GM18502 (cell line): ENCODE measurements at regions not wholly inside any gene's neighbourhood (a gene's known extent, or its start where the extent isn't known, plus 50 kb on each side); places are given as distances from the start of the nearest gene placed in this dataset.
"Not testable (repeated sequence)": the region's sequence is repeated elsewhere in the genome, so short reads cannot be mapped to it uniquely, and the experiment has no call there.

Experiments used
- ATAC-seq: cut with Tn5 transposase; IDR thresholded peaks from one replicate; pipeline ENCODE4 v1.9.1; 2021; ENCODE audit warnings: mild to moderate bottlenecking; ENCODE audit not compliant: unreplicated experiment, poor library complexity

DNA sequence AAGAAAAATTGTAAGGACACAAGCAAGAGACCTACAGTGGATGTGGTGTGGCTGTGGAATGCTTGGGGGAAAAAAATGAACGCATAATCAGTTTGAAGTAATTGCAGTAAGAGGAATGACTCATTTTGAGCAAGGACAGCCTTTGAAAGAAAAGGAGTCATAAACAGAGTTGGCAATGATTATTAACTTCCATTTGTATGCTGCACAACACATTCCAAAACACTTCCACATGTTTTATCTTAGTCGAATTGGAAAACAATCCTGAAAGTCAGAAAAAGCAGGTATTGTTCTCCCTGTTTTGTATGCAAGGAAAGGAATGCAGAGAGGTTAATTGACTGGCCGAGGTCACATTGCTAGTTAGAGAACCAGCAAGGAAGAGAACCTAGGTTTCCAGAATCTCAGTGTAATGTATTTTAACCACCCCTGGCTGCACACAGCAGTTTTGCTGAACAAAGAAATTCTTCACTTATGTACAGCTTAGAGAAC, 630.0 kb upstream of the MIR17HG start:
- no peak for ATAC-seq

DNA sequence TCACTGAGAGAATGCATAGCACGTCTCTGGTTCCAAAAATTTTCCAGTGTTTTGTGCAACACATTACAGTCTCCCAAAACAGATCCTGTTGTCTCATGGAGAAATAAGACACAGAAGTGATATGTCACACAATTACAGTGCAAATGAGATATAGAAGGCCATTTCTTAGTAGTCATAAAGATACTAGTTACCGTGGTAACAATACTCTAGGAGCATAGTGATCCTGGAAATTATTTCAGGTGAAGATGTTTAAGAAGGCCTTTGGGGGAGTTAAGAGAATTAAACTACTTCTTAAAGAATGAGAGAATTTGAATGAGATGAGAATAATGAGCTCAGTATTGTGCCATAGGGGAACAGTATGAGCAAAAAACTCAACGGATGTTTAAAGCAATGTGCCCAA, 628.0 kb upstream of the MIR17HG start:
- no peak for ATAC-seq

DNA sequence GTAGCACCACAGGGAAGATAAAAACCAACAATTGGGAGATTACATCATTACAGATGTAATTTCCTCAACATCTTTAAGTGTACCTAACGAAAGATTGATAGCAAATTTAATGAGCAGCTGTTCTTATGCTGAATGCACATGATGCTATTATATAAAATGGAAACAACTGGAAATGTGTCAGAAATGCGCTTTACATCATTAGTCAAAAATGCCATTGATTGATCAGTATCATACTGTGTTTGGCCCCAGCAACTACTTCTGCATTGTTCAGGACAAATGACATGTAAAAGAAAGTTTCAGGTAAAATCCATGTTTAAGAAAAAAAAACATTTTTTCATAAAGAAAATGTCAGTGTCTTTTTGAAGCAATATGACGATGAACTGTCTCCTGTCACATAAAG, 625.5 kb upstream of the MIR17HG start:
- no peak for ATAC-seq

DNA sequence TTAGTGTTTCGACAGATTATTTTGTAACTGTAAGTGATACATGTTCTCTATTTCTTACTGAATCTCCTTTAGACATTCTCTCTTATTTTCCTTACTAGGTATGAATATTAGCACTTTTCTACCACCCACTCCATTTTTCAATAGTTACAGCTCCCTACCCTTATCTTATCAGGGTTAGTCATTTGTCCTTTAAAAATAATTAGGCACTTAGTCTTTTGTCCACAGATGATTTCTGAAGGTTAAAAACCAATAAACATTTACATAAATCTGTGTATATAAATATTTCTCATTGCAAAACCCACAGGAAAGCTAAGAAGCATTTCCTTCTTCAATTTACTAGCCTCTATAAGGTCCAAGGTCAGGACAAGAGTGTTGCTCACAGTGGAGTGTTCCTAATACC, 624.1 kb upstream of the MIR17HG start:
- ATAC-seq, result no peak

DNA sequence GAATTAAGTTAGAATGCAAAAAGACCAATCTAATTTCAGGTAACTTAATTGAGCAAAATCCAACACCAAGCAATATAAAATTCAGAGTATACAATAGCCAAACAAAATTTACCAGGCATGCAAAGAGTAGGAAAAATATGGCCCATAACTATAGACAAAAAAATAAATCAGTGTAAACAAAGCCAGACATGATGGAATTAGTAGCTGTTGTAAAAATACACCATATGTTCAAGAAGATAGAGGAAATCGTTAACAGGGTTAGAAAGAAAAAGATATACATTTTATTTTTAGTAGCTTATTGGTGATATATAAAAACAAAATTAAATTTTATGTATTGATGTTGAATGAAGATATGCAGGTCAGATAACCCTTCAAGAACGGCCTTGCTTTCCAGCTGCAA, 621.1 kb upstream of the MIR17HG start:
- ATAC-seq, result no peak

DNA sequence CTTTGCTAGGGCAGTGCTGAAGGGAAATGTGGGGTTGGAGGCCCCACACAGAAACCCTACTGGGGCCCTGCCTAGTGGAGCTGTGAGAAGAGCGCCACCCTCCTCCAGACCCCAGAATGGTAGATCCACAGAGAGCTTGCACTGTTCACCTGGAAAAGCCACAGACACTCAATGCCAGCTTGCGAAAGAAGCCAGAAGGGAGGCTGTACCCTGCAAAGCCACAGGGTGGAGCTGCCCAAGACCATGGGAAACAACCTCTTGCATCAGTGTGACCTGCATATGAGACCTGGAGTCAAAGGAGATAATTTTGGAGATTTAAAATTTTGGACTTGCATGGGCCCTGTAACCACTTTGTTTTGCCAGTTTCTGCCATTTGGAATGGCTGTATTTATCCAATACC, 615.4 kb upstream of the MIR17HG start:
- no peak for ATAC-seq

DNA sequence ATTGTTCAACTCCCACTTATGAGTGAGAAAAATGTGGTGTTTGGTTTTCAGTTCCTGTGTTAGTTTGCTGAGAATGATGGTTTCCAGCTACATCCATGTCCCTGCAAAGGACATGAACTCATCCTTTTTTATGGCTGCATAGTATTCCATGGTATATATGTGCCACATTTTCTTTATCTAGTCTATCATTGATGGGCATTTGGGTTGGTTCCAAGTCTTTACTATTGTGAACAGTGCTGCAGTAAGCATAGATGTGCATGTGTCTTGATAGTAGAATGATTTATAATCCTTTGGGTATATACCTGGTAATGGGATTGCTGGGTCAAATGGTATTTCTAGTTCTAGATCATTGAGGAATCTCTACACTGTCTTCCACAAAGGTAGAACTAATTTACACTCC, 613.0 kb upstream of the MIR17HG start:
- ATAC-seq, result not testable (repeated sequence)

DNA sequence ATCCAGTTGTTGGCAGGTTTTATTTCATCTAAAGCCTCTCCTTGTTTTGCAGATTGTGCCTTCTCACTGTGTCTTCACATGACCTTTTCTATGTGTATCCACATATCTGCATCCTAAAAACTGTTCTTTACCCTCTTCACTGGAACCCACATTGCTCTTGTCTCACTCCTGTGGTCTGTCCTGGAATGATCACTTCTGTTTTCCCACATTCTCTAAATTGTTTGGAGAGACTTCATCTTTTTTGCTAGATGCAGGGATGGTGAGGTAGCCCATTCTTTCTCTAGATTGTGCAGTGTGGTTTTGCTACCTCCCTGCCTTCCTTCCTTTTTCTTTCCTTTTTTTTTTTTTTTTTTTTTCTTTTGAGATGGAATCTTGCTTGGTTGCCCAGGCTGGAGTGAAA, 608.6 kb upstream of the MIR17HG start:
- ATAC-seq, result no peak

DNA sequence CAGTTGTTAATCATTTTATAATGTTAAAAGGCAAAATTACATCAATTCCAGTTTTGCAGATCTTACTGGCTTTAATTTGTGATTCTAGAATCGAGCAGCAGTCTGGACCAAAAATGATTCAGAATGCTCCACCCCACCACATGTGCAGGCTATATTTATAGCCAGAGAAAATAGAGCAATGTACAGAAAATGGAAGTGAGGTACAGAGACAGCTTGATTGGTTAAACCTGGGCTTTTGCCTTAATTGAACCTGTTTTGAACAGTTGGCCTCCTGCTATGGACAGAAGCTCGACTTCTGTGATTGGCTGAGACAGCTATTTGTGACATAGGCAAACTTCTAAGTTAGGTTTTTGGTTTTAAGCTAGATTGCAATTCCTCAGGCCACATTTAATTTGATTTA, 607.4 kb upstream of the MIR17HG start:
- no peak for ATAC-seq

DNA sequence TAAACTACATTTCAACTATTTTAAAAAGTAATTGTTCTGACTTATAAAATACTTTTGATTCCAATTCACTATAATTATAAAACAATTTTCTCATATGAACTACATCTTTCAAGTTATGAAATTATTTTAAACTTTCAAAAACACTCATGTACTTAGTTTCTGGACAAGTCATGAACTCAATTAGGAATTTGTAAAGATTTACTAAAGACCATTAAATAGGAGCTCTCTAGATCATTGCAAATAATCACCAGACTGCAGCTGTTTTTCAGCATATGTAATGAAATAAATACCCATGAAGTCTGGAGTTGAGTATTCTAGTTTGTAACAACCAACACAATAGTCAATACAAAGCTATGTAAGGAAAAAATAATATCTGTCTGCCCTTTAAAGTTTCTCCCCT, 605.1 kb upstream of the MIR17HG start:
- ATAC-seq, result no peak

DNA sequence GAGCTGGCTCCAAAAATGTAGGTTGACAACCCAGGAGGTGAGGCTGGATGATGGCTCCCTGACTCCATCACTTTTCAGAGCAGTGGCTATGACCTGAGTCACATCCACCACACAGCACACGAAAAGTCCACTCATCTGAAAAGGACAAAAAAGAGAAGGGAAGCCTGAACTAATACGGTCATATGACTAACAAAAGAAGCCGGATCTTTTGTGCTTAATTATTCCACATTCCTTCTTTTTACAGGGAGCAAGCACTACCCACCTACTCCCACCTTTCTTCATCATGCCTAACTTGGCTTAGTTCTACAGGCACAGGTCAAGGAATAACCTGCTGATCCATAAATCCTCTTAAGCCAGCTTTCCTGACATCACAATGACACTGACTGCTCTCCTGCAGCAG, 601.3 kb upstream of the MIR17HG start:
- no peak for ATAC-seq

DNA sequence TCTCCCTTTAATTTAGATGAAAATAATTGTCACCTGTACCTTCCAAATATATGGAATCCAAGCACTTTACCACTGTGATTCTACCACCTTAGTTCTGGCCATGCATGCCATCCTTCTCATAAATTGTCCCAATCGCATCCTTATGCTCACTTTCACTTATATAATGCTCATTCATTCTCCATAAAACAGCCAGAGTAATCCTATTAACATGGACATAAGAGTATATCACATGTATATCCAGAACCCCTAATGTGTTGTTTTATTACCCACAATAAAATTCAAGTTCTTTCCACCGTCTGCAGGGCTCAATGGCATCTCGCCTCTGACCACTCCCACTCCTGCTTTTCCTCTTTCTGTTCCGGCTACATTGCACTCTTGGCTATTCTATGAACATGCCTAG, 597.5 kb upstream of the MIR17HG start:
- ATAC-seq, result no peak

DNA sequence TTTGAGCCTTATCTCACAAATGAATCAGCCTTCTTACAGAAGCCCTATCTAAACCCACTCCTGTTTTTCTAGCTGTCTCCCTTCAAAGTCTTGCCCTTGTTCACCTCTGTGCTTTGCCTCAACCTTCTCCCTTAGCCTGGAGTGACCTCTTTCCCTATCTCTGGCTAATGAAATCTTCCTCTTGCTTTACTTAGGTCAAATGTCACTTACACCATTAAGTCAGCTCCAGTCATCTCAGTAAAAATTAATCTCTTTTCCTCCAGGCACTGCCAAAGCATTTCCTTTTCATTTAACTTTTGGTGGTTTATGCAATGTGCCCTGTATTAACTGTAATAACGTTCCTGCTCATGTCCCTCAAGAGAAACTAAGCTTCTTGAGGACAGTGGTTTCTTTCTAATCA, 596.5 kb upstream of the MIR17HG start:
- ATAC-seq, result no peak

DNA sequence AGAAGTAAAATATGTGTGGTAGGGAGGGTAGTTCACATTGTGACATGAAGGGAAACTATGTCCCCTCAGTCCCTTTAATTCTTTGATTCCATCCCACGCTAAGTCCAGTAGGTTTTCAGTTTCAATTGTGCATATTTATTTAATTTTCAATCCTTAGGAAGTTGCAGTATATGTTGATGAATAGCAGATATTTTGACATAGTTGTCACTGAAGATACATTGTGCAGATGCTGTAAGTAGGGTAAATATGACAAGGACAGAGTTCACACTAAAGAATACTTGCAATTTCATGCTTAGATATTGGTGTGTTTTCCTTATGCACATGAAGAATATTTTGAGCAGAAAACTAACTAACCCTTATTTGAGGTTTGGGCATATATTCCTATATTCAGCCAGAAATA, 595.4 kb upstream of the MIR17HG start:
- no peak for ATAC-seq

DNA sequence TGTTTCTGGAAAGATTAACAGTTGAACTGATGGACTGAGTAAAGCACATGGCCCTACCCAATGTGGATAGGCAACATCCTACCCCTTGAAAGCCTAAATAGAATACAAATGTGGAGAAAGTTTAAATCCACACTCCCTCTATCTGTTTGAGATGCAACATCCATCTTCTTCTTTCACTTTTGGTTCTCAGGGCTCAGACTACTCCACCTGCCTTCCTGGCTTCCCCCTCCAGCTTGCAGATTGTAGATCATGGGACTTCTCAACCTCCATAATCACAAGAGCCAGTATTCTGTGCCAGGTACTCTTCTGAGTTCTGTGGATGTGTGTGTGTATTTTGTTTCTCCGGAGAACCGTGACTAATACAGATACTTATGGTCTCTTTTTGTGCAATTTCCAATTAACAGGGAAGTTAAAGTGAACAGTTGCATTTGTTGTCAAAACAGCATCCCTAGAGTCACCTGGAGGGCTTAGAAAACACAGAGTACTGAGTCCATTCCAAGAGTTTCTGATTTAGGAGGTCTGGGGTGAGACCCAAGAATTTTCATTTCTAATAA, 590.3 kb upstream of the MIR17HG start:
- ATAC-seq, result no peak

DNA sequence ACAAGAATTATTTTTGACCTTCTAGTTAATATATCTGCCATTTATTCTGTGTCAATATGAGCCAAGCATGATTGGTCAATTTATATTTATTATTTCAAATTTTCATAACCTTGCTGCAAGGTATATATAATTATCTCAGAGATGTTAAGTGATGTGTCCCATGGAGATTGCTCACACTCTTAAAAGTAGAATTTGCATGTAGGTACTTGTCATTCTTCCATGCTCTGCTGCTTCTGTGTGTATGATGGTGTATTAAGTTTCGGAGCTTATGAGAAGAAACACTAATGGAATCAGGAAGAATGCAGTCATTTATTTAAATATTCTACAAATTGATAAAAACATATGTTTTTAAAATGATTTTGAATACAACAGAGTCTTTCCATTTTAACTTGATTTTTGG, 586.8 kb upstream of the MIR17HG start:
- no peak for ATAC-seq

DNA sequence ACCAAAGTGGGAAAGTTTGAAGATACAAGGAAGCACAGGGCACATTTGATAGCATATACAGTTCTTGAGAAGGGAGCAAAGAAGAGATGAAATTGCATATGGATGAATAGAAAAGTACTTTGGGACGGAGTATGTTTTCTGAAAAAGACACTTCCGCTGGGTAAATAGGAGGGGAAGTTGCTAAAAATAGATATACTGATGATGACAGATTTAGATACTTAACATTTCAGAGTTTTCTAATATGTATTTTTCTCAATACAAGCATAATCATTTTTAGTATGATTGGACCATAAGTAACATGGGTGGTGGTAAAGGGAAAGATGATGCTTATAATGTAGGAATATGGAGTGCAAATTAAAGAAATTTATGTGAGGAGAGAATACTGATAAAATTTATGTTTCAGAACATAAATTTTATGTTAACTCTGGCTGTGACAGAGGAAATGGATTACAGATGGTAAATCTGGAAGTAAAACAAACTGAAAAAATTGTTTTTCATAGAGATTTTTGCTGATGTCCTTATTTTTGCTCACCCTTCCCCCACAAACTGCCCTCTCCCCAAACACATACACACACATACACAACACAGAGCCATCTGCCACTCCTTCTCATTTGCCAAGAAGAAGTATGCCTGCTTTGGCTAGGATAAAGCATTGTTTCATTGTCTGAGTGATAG, 583.9 kb upstream of the MIR17HG start:
- no peak for ATAC-seq

DNA sequence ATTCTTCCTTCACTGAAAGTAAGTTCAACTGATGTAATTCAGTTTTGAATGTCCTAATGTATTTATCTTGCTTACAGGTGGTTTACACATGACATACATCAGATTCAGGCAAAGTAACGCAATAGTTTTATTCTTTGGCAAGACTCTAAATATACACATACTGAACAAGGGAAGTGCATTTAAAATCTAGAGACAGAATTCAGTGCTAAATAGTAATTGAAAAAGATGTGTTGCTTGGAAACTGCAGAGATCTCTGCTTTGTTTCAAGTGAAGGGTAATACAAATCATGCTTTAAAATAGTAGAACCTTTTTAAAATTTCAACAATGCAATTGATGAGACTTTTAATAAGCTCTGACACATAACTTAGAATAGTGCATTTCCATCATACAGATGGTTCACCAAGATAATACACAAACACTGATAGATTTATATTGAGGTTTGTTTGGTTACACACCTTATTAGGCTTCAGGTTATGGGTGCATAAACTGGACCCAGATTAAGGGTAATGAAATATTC, 581.0 kb upstream of the MIR17HG start:
- ATAC-seq, result no peak

DNA sequence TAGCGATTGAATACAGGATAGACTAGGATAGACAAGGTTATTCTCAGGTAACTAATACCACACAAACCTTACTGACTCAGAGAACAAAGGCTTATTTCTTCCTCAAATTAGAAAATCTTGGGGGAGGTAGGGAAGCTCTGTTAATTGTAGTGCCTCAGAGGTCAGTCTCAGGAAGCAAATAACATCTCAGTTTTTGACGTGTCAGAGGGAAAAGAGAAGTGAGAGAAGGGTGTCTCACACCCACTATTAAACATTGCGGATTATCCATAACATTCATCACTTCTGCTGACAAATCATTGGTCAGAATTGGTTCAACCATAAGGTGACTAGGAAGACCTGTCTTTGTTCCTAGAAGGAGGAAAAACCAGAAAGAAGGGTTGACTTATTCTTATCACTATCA, 579.4 kb upstream of the MIR17HG start:
- ATAC-seq, result no peak

DNA sequence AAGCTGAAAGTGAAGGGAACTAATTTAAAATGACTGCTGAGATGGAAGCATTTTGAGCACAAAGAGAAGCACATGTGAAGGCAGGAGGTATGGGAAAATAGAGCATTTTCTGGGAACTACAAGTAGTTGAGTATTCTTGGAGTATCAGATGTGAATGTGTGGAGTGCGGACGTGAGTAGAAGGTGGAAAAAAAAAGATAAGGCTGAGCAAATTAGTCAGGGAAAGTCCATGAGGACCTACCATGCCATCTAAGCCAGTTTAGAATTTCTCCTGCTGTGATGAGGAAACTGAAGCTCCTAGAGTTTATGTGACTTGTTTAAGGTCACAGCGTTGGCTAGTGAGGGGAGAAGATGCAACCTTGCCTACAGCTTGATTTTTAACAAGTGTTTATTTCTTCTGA, 578.1 kb upstream of the MIR17HG start:
- ATAC-seq, result no peak

DNA sequence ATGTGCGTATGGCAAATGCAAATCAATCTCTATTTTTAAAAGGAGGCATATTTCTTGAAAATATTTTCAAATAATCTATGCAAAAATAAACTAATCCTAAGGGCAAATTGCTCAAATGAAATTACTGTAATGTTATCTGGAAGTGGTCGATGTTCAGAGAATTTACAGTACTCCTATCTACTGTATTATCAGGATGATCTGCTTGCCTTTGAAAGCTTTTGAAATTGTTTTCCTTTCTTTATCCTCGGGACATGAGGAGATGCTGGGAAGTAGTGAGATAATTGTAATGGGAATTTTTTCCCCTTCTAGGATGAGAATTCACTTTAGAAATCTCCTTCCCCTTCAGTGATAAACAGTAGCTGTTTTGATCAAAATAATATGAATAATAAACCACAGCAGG, 577.2 kb upstream of the MIR17HG start:
- no peak for ATAC-seq

DNA sequence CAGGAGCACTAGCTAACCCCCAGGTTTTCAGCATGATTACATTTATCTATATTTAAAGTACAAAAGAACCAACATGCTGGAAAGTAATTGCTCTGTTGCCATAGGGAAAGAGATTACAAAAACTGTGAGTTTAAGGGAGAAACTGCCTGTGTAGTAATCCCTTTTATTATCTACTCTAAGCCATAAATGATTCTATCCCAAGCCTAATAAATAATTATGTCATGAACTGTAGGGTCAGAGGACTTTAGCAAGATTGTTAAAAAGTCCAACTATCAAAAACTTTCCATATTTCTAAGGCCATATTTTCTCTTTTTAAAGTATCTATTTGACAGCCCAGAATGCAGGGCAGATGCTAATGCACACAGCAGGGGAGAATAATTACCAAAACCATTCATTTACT, 573.8 kb upstream of the MIR17HG start:
- no peak for ATAC-seq
